SK-N-SH treated with all-trans-retinoic acid at 6 μM for 48 hours (cell line): ENCODE measurements at regions not wholly inside any gene's neighbourhood (a gene's known extent, or its start where the extent isn't known, plus 50 kb on each side); places are given as distances from the start of the nearest gene placed in this dataset.

Source experiments
- ATAC-seq: fragments of 200-7000 bp; cut with Tn5 transposase; 3 replicates; pipeline ENCODE4 v1.9.1; 2020; ENCODE audit warnings: mild to moderate bottlenecking, moderate library complexity
- ARNTL ChIP-seq: fragments of 450-650 bp; formaldehyde crosslinking; IDR thresholded peaks from 2 replicates; pipeline ENCODE4 v1.5.0; 2020; ENCODE audit warnings: low read depth, mild to moderate bottlenecking, moderate library complexity, borderline replicate concordance
- BACH2 ChIP-seq: fragments of 250-450 bp; sonication (Bioruptor Pico); IDR thresholded peaks from 2 replicates; pipeline ENCODE4 v1.9.0; 2021; ENCODE audit warnings: mild to moderate bottlenecking, borderline replicate concordance
- CSDC2 ChIP-seq: fragments of 250-450 bp; sonication (Bioruptor Pico); IDR thresholded peaks from 2 replicates; pipeline ENCODE4 v1.5.0; 2020; ENCODE audit warnings: mild to moderate bottlenecking, moderate library complexity
- GLIS3 ChIP-seq: fragments of 250-450 bp; sonication (Bioruptor Pico); IDR thresholded peaks from 2 replicates; pipeline ENCODE4 v1.5.0; 2020; ENCODE audit warnings: mild to moderate bottlenecking, moderate library complexity
- ISL1 ChIP-seq: fragments of 250-450 bp; sonication (Bioruptor Pico); IDR thresholded peaks from 2 replicates; pipeline ENCODE4 v2.1.2; 2022; ENCODE audit warnings: mild to moderate bottlenecking, moderate library complexity
- PPARA ChIP-seq: fragments of 250-450 bp; sonication (Bioruptor Pico); IDR thresholded peaks from 2 replicates; pipeline ENCODE4 v1.5.0; 2020; ENCODE audit warnings: mild to moderate bottlenecking, borderline replicate concordance
- RARB ChIP-seq: fragments of 250-450 bp; sonication (Bioruptor Pico); IDR thresholded peaks from 2 replicates; pipeline ENCODE4 v1.8.0; 2021; ENCODE audit warnings: mild to moderate bottlenecking, moderate library complexity
- SNAI2 ChIP-seq: fragments of 250-450 bp; sonication (Bioruptor Pico); IDR thresholded peaks from 2 replicates; pipeline ENCODE4 v1.5.0; 2020; ENCODE audit warnings: mild to moderate bottlenecking, moderate library complexity
- TCF4 ChIP-seq: fragments of 250-450 bp; sonication (Bioruptor Pico); IDR thresholded peaks from 2 replicates; pipeline ENCODE4 v1.8.0; 2021; ENCODE audit warnings: mild to moderate bottlenecking, moderate library complexity, borderline replicate concordance
- TOX ChIP-seq: fragments of 250-450 bp; sonication (Bioruptor Pico); IDR thresholded peaks from 2 replicates; pipeline ENCODE4 v1.8.0; 2021; ENCODE audit warnings: mild to moderate bottlenecking, moderate library complexity, borderline replicate concordance
- ZC3H10 ChIP-seq: fragments of 250-450 bp; sonication (Bioruptor Pico); IDR thresholded peaks from 2 replicates; pipeline ENCODE4 v1.5.1; 2021; ENCODE audit warnings: mild to moderate bottlenecking, moderate library complexity
- ZFP3 ChIP-seq: fragments of 250-450 bp; sonication (Bioruptor Pico); IDR thresholded peaks from 2 replicates; pipeline ENCODE4 v1.5.0; 2020; ENCODE audit warnings: mild to moderate bottlenecking, moderate library complexity
- ZFP30 ChIP-seq: fragments of 450-650 bp; formaldehyde crosslinking; IDR thresholded peaks from 2 replicates; pipeline ENCODE4 v1.5.0; 2022; ENCODE audit warnings: mild to moderate bottlenecking, moderate library complexity
- ZNF565 ChIP-seq: fragments of 450-650 bp; formaldehyde crosslinking; conservative IDR thresholded peaks from 2 replicates; pipeline ENCODE4 v1.5.0; 2020; ENCODE audit warnings: low read depth, mild to moderate bottlenecking, moderate library complexity
- ZNF70 ChIP-seq: fragments of 450-650 bp; formaldehyde crosslinking; IDR thresholded peaks from 2 replicates; pipeline ENCODE4 v1.5.0; 2020; ENCODE audit warnings: mild to moderate bottlenecking, moderate library complexity
- ZNF8 ChIP-seq: fragments of 450-650 bp; formaldehyde crosslinking; IDR thresholded peaks from 2 replicates; pipeline ENCODE4 v1.5.0; 2020; ENCODE audit warnings: mild to moderate bottlenecking, moderate library complexity
- TF ChIP-seq, protein P1 (sequence below): fragments of 250-450 bp; sonication (Bioruptor Pico); IDR thresholded peaks from 2 replicates; pipeline ENCODE4 v1.8.0; 2020; ENCODE audit warnings: mild to moderate bottlenecking, moderate library complexity, borderline replicate concordance
- TF ChIP-seq, protein P2 (sequence below): fragments of 250-450 bp; sonication (Bioruptor Pico); IDR thresholded peaks from 2 replicates; pipeline ENCODE4 v1.5.1; 2020; ENCODE audit warnings: low read depth, mild to moderate bottlenecking, moderate library complexity
- TF ChIP-seq, protein P3 (sequence below): fragments of 250-450 bp; sonication (Bioruptor Pico); IDR thresholded peaks from 2 replicates; pipeline ENCODE4 v1.5.1; 2021; ENCODE audit warnings: mild to moderate bottlenecking, moderate library complexity
- TF ChIP-seq, protein P4 (sequence below): fragments of 250-450 bp; sonication (Bioruptor Pico); IDR thresholded peaks from 2 replicates; pipeline ENCODE4 v1.5.0; 2020; ENCODE audit warnings: mild to moderate bottlenecking, moderate library complexity

DNA sequence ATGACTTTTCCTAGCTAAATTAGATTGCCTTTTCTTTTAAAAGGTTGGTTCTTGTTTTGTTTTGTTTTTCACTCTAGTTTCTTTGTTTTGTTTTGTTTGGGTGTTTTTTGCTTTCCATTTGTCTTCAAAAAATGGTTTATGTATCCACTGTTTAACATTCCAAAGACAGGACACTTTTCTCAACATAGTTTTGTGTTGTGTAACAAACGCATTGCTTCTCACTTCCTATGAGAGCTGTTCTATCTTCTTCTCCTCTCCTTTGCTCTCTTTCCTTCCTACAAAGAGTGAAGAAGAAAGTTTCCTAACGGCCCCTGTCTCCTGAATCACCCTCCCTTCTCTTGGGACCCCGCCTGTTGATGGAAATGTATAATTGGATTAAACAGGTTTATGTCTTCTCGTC is 539.7 kb downstream of the ACTL7B start:
- TF ChIP-seq, protein P1, sequence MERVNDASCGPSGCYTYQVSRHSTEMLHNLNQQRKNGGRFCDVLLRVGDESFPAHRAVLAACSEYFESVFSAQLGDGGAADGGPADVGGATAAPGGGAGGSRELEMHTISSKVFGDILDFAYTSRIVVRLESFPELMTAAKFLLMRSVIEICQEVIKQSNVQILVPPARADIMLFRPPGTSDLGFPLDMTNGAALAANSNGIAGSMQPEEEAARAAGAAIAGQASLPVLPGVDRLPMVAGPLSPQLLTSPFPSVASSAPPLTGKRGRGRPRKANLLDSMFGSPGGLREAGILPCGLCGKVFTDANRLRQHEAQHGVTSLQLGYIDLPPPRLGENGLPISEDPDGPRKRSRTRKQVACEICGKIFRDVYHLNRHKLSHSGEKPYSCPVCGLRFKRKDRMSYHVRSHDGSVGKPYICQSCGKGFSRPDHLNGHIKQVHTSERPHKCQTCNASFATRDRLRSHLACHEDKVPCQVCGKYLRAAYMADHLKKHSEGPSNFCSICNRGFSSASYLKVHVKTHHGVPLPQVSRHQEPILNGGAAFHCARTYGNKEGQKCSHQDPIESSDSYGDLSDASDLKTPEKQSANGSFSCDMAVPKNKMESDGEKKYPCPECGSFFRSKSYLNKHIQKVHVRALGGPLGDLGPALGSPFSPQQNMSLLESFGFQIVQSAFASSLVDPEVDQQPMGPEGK (CRISPR knock-in tag), result no peak
- no peak for TF ChIP-seq ISL1 (CRISPR knock-in tag)
- no peak for TF ChIP-seq ARNTL
- TF ChIP-seq TOX (CRISPR knock-in tag), result no peak
- TF ChIP-seq TCF4 (CRISPR knock-in tag), result no peak
- TF ChIP-seq, protein P2, sequence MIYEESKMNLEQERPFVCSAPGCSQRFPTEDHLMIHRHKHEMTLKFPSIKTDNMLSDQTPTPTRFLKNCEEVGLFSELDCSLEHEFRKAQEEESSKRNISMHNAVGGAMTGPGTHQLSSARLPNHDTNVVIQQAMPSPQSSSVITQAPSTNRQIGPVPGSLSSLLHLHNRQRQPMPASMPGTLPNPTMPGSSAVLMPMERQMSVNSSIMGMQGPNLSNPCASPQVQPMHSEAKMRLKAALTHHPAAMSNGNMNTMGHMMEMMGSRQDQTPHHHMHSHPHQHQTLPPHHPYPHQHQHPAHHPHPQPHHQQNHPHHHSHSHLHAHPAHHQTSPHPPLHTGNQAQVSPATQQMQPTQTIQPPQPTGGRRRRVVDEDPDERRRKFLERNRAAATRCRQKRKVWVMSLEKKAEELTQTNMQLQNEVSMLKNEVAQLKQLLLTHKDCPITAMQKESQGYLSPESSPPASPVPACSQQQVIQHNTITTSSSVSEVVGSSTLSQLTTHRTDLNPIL (CRISPR knock-in tag), result no peak
- no peak for TF ChIP-seq ZNF70 (CRISPR knock-in tag)
- TF ChIP-seq, protein P3, sequence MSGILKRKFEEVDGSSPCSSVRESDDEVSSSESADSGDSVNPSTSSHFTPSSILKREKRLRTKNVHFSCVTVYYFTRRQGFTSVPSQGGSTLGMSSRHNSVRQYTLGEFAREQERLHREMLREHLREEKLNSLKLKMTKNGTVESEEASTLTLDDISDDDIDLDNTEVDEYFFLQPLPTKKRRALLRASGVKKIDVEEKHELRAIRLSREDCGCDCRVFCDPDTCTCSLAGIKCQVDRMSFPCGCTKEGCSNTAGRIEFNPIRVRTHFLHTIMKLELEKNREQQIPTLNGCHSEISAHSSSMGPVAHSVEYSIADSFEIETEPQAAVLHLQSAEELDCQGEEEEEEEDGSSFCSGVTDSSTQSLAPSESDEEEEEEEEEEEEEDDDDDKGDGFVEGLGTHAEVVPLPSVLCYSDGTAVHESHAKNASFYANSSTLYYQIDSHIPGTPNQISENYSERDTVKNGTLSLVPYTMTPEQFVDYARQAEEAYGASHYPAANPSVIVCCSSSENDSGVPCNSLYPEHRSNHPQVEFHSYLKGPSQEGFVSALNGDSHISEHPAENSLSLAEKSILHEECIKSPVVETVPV (CRISPR knock-in tag), result no peak
- TF ChIP-seq PPARA (CRISPR knock-in tag), result no peak
- TF ChIP-seq, protein P4, sequence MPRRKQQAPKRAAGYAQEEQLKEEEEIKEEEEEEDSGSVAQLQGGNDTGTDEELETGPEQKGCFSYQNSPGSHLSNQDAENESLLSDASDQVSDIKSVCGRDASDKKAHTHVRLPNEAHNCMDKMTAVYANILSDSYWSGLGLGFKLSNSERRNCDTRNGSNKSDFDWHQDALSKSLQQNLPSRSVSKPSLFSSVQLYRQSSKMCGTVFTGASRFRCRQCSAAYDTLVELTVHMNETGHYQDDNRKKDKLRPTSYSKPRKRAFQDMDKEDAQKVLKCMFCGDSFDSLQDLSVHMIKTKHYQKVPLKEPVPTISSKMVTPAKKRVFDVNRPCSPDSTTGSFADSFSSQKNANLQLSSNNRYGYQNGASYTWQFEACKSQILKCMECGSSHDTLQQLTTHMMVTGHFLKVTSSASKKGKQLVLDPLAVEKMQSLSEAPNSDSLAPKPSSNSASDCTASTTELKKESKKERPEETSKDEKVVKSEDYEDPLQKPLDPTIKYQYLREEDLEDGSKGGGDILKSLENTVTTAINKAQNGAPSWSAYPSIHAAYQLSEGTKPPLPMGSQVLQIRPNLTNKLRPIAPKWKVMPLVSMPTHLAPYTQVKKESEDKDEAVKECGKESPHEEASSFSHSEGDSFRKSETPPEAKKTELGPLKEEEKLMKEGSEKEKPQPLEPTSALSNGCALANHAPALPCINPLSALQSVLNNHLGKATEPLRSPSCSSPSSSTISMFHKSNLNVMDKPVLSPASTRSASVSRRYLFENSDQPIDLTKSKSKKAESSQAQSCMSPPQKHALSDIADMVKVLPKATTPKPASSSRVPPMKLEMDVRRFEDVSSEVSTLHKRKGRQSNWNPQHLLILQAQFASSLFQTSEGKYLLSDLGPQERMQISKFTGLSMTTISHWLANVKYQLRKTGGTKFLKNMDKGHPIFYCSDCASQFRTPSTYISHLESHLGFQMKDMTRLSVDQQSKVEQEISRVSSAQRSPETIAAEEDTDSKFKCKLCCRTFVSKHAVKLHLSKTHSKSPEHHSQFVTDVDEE (CRISPR knock-in tag), result no peak
- no peak for TF ChIP-seq SNAI2 (CRISPR knock-in tag)
- no peak for TF ChIP-seq ZC3H10 (CRISPR knock-in tag)
- TF ChIP-seq ZNF8 (CRISPR knock-in tag), result no peak
- no peak for TF ChIP-seq ZFP3 (CRISPR knock-in tag)
- no peak for TF ChIP-seq BACH2 (CRISPR knock-in tag)
- TF ChIP-seq GLIS3, result no peak
- no peak for TF ChIP-seq CSDC2
- TF ChIP-seq ZNF565 (CRISPR knock-in tag), result no peak
- no peak for TF ChIP-seq RARB (CRISPR knock-in tag)
- no peak for ATAC-seq

DNA sequence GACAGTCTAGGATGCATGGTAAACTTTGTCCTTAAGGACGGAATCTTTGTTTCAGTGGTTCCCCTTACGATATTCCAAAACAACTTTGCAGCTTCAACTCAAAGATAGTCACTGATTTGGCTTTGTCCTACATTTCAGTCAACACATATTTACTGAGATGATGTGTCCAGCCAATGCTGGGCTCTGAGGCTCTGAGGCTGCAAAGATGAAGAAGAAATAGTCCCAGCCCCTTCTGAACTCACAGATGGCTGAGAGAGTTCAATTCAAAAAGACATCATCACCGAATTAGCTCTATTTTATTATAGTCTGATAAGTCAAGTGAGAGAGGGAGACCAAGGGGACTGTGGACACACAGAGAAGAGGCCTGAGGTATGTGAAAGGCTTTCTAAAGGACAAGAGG is 544.0 kb downstream of the ACTL7B start:
- no peak for ATAC-seq
- TF ChIP-seq ZFP3 (CRISPR knock-in tag) (no peak), ZC3H10 (CRISPR knock-in tag) (no peak), SNAI2 (CRISPR knock-in tag) (no peak), ZFP30 (no peak), CSDC2 (no peak), TCF4 (CRISPR knock-in tag) (no peak), BACH2 (CRISPR knock-in tag) (no peak)
- TF ChIP-seq, protein P1 (CRISPR knock-in tag), result no peak
- TF ChIP-seq, protein P3 (CRISPR knock-in tag), result no peak
- TF ChIP-seq, protein P2 (CRISPR knock-in tag), result no peak
